ENCODE measurements at regions not wholly inside any gene's neighbourhood (a gene's known extent, or its start where the extent isn't known, plus 50 kb on each side); places are given as distances from the start of the nearest gene placed in this dataset.
"Not testable (repeated sequence)": the region's sequence is repeated elsewhere in the genome, so short reads cannot be mapped to it uniquely, and the experiment has no call there.

DNA sequence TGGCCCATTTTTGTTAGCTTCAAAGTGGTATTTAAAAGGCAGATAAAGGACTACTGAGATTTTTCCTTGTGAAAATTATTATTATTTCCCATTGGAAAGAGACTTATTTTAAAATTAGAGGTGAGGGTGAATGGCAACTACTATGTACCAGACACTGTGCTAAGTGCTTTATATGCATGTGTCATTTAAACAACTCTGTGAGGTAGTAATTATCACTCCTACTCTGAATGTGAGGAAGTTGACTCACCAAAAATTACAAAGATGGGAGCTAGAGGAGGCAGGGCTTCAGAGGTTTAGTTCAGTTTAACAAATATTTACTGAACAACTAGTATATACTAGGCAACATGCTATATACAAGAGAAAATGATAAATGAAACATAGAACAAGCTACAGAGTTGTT, 78.2 kb downstream of the MSL3 start:
- no peak for DNase-seq

DNA sequence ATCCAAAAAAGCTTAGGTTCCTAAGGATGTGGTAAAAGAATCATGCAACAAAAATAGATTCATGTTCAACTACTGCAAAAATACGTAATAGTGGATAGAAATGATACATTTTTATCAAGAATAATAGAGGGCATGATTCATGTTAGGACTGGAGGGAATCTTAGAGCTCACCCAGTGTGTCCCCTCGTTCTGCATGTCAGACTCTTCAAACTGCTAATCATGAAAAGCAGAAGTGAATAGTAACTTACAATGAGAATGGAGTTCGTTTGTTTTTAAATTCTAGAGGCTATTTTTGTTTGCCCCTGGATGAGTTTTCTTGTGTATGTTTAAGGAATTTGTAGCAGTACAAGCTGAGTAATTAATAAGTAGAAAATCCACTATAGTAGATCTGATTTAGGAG, 79.4 kb downstream of the MSL3 start:
- DNase-seq, result no peak

DNA sequence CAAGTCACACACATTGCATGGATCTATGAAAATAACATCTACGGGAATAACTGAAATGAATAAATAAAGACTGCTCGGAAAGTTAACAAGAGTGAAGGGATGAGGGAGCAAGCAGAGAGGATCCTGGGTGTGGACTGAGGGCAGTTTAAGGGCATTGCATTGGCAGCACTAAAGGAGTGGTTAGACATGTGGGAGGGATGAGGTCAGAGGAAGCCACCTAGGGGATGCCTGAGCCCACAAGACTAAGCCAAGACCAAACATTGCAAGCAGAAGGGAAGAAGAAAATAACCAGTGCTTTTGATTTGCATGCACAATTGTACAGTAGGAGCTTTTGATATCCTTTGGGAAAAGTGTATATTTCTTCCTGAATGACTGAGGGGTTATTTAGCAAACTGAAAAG, 106.1 kb downstream of the MSL3 start:
- DNase-seq, result no peak

DNA sequence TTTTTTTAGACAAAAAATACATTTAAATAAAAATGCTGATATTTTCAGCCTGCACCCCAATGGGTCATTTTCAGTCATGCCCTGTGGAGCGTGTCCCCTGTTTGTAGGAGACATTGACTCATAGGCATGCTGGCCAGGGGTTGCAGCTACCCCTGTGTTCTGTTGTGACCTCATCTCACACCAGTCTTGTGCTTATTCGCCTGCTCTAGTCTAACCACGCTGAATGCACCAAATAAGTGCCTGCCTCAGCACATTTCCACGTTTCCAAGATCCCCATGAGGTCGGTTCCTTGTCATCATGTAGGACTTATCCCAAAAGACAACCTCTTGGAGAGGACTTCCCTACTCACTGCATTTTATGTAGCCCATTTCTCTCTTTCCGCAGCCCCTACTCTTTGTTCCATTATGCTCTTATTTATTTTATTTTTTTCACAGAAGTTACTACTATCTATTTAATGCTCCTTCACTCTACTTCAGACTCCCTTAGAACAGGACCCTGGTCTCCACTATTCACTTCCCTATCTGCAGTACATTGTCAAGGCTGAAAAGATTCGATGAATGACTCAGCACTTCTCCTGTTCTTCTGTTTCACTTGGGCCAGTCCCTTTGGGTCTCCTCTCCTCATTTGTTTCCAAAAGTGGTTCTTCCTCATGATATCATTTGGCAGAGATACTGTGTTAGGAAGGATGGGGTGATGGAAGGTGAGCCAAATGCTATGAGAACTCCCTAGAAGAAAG, 109.7 kb downstream of the MSL3 start:
- DNase-seq, result no peak

DNA sequence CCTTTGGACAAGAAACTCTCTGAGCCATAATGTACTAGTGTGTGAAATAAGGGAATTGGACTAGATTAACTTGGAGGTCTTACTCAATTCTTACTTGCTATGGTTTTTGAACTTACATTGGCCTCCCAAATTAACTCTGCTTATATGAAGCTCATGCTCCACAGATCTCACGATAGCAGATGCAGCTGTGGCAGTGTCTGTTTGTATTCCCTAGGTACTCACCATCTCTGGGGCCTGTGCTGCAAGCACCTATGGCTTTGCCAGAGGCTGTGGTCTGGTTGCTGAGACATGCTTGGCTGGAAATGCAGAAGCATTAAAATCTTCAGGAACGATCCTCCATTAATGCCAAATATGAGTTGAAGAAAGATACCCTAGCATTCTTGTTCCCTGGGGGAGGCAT, 112.8 kb downstream of the MSL3 start:
- DNase-seq, result no peak

DNA sequence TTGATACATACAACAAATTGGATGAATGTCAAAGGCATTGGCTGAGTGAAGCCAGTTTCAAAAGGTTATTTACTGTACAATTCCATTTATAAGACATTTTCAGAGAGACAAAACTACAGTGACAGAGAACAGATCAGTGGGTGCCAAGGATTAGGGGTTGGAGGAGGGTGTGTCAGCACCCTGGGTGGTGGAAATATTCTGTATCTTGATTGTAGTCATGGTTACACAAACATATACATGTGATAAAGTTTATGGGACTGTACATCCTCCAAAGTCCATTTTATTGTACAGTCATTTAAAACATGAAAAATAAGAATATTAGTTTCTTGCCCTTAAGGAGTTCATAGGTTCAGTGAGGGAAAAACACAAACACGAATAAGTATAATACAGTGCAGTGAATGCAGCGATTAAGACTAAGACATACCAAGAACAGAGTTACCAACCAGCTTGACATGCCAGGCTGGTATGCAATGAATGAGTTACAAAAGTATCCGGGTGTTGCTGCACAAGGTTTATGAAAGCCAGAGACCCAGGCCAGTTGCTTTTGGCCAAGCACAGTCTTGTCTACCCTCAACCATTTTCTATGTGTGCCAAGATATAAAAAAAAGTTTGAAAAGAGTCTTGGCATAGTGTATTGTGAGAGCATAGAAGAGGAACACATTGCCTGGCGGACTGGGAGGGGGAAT, 123.6 kb downstream of the MSL3 start:
- DNase-seq, result no peak

DNA sequence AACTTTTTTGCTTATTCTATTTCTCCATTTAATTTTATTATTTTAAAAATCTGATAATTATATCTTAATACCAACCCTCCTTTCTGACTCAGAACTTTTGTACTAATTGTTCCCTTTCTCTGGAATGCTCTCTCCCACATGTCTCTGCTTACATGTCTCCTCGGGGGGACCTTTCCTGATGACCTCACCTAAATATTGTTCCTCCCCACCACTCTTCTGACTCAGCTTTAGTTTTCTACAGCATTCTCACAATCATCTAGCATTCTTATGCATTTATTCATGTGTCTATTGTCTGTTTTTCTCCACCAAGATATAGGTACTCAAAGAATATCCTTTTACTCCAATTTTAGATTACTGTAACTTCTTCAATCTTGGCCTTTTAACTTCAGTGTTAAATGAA, 128.7 kb downstream of the MSL3 start:
- DNase-seq, result no peak

DNA sequence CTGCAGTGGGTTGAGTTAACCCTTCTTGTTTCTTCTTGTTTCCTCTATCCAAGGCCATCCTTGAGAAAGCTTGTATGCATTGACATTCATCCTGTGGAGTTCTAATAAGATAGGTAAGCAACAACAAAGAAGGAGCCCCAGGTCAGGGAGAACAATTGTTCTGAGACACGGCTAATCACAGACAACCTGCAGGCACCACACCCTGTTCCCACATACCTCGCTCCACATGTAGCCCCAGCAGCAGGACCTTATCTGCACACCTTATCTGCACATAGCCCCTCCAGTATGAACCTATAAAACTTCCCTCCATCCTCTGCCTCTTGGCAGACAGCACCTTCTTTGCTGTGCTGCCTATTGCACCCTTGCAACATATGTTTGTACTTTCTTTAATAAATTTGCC, 129.1 kb downstream of the MSL3 start:
- no peak for DNase-seq

DNA sequence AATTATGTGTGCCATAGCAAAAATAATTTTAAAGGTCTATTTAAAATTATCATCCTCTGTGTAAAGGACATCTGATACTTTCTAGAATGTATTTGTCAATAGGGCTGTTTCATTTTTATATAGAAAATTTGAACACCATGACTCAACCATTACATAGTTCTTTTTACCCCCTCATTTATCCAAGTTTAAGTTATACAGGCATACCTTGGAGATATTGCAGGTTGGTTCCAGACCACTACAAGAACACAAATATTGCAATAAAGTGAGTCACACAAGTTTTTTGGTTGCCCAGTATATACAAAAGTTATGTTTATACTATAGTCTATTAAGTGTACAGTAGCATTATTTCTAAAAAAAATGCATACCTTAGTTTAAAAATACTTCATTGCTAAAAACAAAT, 130.4 kb downstream of the MSL3 start:
- no peak for DNase-seq

DNA sequence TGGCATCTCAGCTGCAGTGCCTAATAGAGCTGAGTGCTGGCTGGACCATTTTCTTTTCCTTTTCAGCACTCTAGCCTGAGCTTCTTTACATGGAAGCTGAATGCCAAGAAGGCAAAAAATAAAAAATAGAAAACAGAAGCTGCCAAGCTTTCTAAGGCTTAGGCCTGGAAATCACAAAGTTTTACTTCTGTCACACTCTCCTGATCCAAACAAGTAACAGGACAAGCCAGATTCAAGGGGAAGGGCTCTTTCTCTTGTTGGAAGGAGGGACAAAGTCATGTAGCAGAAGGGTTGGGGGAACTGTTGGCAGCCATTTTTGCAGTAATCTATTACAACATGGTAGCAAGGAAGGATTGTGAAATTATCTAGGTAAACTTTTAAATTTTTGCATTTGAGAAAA, 131.8 kb downstream of the MSL3 start:
- DNase-seq, result no peak

DNA sequence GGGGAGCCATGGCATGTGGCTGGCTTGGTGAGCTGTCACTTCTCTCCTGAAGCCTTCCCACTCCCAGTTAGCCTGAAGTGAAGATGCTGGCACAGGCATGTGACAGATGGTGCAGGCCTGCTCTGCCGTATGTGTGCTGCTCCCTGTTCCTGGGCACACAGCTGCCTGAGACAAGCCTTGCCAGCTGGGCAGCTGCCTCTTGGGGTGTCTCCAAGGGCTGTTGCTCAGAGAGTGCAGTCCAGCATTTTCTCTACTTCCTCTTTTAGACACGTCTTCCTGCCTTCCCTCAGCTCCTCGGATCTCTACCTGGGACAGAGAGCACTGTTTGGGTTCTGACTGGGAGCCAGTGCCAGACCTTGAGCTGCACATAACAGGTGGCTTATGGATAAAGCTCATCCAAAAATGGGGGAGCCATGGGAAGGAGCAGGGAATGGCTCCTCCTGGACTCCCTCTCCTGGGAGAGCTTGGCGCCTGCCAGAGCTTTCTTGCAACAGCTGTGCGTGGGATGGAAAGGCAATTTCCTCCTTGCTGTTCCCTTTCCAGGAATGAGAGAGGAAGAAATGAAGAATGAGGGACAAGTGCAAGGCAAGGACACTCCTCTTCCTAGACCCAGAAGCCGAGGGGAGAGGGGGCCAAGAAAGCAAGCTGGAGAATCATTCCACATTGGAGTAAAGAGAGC, 132.9 kb downstream of the MSL3 start:
- DNase-seq, result no peak

DNA sequence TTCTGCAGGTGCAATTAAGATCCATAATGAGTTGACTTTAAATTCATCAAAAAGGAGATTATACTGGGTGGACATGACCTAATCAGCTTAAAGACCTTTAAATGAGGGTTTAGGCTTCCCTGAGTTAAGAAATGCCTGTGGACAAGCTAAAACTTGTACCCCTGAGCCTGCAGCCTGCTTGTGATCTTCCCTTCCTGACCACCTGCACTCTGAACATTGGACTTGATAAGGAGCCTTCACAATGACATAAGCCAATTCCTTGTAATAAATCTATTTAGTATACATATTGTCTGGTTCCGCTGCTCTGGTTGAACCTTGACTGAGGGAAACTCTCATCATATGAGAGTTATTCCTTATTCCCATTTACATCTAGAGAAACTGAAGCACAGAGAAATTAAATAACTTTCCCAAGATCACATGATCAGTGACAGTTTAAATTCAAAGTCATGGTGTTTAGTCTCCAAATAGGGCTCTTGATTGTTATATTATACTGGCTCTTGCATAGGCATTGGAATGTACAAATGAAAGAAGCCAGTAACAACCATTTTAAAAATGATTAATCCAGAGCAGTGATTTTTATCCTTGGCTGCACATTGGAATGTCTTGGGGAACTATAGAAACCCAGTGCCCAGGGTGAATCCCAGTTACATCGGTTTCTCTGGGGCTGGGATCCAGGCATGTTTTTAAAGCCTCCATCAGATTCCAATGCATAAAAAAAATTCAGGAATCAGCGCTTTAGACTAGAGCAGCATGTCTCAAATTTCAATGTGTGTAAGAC, 136.1 kb downstream of the MSL3 start:
- no peak for DNase-seq

DNA sequence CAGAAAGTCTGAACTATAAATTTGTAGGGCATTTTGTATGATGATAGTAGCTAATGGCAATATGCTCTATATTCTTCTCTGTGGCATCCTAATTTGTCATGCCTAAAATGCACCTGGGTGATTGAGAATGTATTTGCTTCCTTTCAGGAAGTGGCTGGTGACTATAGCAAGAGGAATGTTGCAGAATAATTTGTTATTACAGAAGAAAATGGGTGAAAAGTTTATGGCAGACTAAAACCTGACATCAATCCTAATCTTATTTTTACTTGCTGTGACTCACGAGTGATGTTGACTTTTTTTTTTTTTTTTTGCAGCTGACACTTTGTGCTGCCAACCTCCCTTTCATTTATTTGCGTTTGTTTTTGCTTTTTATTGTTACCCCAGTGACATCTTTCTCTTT, 141.1 kb downstream of the MSL3 start:
- no peak for DNase-seq

DNA sequence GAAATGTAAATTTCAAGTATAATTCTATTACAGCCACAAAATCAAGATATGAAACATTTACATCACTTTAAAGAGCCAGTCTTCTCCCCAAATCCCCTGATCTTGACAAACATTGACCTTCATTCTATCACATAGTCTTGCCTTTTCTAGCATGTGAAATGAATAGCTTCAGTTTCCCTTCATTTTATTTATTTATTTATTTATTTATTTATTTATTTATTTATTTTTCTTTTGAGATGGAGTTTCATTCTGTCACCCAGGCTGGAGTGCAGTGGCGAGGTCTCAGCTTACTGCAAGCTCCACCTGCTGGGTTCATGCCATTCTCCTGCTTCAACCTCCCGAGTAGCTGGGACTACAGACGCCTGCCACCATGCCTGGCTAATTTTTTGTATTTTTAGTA, 147.9 kb downstream of the MSL3 start:
- DNase-seq, result not testable (repeated sequence)

DNA sequence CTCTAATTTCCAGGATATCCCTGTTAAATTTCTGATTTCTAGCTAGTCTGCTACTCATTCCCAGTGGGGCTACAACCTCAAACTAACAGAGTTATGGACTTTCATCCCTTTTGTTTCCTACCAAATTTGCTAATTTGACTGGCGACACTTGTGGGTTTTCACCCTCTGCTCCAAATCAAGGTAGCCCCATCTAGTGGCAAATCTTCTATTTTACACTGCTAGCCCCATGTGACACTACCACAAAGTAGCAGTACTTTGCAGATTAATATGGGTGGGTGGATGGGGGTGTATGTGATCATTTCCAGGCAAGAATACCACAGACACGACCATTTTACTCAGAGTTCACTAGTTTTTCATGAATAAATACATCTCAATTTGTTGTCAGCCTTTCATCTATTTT, 150.3 kb downstream of the MSL3 start:
- DNase-seq, result peak; percentile 2

DNA sequence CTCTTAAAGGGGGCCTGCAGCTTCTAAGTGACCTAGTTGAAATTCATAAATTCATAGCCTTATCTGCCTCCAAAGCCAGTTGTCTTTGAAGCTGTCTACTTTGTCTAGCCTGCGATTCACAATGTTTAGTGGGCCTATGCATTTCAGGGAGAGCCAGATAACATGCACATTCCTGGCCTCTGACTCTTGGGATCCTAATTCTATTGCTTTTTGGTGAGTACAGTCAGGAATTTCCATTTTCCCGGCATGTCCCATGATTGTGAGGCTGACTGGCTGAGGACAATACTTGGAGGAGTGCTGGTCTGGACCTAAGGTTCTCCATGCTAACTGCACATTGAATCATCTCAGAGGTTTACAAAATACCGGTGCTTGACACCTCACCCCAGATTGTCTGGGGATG, 155.0 kb downstream of the MSL3 start:
- no peak for DNase-seq

DNA sequence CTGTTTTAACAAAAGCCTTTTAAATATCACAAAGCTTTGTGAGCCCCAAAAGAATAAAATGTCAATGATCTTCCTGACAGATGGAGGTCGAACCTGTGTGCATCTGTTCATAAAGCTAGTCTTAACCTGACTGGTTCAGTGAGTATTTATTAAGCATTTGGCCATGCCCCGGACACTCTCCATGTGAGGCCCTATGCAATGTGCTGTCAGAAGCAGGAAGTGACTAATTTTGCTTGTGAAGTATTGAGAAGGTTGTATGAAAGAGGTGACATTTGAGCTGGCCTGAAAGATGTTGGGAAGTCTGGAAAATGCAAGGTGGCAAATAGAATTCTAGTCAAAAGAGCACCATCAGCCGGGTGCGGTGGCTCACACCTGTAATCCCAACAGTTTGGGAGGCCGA, 171.4 kb downstream of the MSL3 start:
- DNase-seq, result no peak

DNA sequence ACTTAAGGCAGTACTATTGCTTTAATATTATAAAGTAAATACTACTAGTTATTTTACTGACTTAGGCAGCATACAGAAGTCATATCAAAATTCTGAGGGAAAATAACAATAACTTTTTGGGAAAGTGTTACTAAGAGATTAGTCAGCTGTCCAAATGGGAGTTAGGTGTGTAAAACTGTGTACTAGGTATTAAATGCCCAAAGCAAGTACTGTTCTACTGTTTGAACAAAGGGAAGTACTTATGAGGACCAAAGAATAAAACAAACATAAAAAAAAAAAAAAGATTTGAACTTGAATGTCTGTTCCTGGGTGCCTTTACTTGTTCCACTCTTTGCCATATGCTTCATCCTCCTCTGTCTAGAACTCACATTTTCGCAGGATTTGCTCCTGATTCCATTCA, 174.4 kb downstream of the MSL3 start:
- no peak for DNase-seq

DNA sequence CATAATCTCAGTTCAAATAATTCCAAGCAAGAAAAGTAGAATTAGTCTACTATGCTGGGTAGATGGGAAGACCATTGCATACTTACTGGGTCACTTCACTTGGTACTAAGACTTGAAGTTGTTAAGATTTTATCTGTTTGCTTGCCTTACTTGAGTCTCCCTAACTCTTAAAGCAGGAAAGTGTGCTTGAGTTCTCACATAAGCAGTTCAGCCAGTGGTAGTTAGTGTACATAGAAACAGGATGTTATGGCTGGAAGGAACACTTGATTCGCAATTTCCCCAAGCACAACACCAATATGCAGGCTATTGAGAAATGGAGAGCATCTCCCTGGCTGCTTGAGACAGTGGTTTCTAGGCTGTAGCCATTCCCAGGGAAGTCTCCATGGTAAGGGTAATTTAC, 176.1 kb downstream of the MSL3 start:
- no peak for DNase-seq

DNA sequence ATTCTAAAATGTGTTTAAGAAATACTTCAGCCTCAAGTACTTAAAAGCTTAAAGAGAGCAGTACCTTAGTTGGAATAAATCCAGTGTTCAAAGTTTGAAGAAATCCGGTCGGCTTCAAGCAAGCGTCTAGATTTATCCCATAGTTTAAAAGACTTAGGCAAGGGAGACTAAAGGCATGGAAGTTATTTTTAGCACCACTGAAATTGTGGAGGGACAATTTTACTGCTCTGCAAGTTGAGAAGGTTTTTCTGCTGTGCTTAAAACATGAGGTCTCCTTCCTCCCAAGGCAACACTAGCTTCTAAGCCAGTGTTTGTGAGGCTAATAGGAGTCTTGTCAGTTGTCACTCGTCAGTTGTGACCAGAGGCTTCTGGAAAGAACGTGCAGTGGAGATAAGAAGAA, 183.5 kb downstream of the MSL3 start:
- DNase-seq, result no peak

DNA sequence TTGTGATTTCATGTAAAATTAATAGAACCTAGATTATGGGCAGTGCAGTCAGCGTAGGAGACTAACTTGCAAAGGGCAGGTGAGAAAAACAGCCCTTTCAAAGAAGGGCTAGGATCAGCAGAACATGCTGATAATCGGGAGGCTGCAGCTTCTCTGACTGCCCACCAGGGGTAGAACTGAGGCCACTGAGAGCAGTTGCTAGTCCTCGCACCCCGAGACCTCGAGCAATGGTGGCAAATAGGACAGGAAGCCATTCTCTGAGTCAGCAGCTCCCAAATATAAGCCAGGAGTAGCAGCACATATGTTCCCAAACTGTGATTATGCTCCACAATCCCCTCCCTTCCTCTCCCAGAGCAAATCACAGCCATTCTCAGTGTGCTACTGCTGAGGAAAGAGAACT, 186.5 kb downstream of the MSL3 start:
- no peak for DNase-seq

DNA sequence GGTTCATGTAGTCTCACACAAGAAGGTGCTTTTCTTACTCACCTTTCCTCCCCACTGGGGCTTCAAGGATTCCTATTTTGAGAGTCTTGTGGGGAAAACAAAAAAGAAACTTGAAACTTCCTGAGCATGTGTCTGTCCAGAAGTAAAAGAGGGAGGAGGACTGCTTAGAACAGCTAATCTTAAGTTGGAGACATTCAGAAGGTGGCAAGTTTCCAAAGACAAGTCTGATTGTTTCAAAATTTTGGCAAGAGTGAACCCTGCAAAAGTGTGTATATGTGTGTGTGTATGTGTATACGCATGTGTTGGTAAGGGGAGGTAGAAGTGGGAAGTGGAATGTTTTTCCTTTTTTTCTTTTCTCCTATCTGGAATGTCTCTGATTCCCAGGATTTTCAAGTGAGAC, 189.0 kb upstream of the FRMPD4 start:
- DNase-seq, result no peak

DNA sequence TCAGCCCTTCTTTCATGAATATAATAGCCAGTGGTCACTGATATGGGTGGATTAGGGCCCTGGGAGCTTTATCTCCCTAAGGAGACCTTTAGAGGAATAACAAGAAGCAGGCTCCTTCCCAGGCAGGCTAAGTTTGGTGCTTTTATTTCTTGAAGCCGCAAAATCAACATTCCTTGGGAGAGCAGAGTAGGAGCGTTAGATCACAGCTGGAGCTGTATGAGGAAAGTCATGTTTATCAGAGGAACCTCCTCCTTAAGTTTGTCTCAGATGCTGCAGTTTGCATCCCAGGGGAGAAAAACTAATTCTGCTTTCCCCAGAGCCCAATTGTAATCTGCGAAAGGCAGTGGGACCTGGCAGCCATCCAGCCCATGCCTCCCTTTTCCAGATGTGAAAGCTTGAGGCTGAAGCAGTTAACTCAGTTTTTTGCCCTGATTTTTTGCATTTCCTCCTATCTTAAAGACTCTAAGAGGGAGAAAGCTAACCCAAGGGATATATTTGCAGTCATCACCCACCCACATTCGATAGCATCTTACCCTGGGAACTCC, 186.0 kb upstream of the FRMPD4 start:
- DNase-seq, result no peak

Measured in stimulated activated CD4-positive, alpha-beta T cell treated with anti-CD3 and anti-CD28 coated beads, Interleukin-1b, Interleukin-23, amount 100 ng/mL, for 48 hours (primary cell).